IPS-15b (cell line): ENCODE measurements at regions not wholly inside any gene's neighbourhood (a gene's known extent, or its start where the extent isn't known, plus 50 kb on each side); places are given as distances from the start of the nearest gene placed in this dataset.

Experiments
- H3K27me3 ChIP-seq: one replicate; pipeline ENCODE4 v1.6.1; 2013; ENCODE audit warnings: low read length; ENCODE audit not compliant: control insufficient read depth, insufficient read depth
- H3K36me3 ChIP-seq: one replicate; pipeline ENCODE4 v1.6.1; 2013; ENCODE audit warnings: low read length; ENCODE audit not compliant: control insufficient read depth, insufficient read depth
- H3K4me1 ChIP-seq: one replicate; pipeline ENCODE4 v1.6.1; 2013; ENCODE audit warnings: mild to moderate bottlenecking, low read length; ENCODE audit not compliant: control insufficient read depth, insufficient read depth
- H3K4me3 ChIP-seq: one replicate; pipeline ENCODE4 v1.5.1; 2013; ENCODE audit warnings: low read depth, low read length
- H3K9ac ChIP-seq: one replicate; pipeline ENCODE4 v1.6.1; 2013; ENCODE audit warnings: low read depth, mild to moderate bottlenecking, low read length
- H3K9me3 ChIP-seq: one replicate; pipeline ENCODE4 v1.6.1; 2013; ENCODE audit warnings: mild to moderate bottlenecking, low read length; ENCODE audit not compliant: control insufficient read depth, insufficient read depth

- Histone ChIP-seq H3K4me3 (no peak overlapping the region), H3K27me3 (no peaks in the 10 kb centered on the region), H3K36me3 (no peaks in the 10 kb centered on the region), H3K9ac (no peak overlapping the region), H3K4me1 (no peaks in the 10 kb centered on the region), H3K9me3 (no peaks in the 10 kb centered on the region)
Observed at GRCh38 chr14:83416476-83416875, 1882.8 kb upstream of the SEL1L start.

GRCh38 chr14:83419420-83419819 lies 1885.8 kb upstream of the SEL1L start:
- Histone ChIP-seq H3K9me3 (no peaks in the 10 kb centered on the region), H3K4me1 (no peaks in the 10 kb centered on the region), H3K27me3 (no peaks in the 10 kb centered on the region), H3K4me3 (no peak overlapping the region), H3K9ac (no peak overlapping the region), H3K36me3 (no peaks in the 10 kb centered on the region)

- H3K36me3 ChIP-seq = no peaks in the 10 kb centered on the region
- H3K9ac ChIP-seq = no peak overlapping the region
- no peaks in the 10 kb centered on the region for H3K4me1 ChIP-seq
- no peaks in the 10 kb centered on the region for H3K9me3 ChIP-seq
- H3K4me3 ChIP-seq = no peak overlapping the region
- H3K27me3 ChIP-seq = no peaks in the 10 kb centered on the region
Observed at GRCh38 chr14:83421711-83422110, 1888.1 kb upstream of the SEL1L start.

- Histone ChIP-seq H3K9ac (no peak overlapping the region), H3K4me3 (no peak overlapping the region), H3K4me1 (no peaks in the 10 kb centered on the region), H3K27me3 (no peaks in the 10 kb centered on the region), H3K9me3 (no peaks in the 10 kb centered on the region), H3K36me3 (no peaks in the 10 kb centered on the region)
Observed at GRCh38 chr14:83425138-83425537, 1891.5 kb upstream of the SEL1L start.

GRCh38 chr14:83425706-83426105 lies 1892.1 kb upstream of the SEL1L start:
- H3K36me3 ChIP-seq = no peaks in the 10 kb centered on the region
- H3K4me1 ChIP-seq = no peaks in the 10 kb centered on the region
- no peaks in the 10 kb centered on the region for H3K27me3 ChIP-seq
- no peaks in the 10 kb centered on the region for H3K9me3 ChIP-seq
- no peak overlapping the region for H3K9ac ChIP-seq
- H3K4me3 ChIP-seq = no peak overlapping the region

- Histone ChIP-seq H3K9me3 (no peaks in the 10 kb centered on the region), H3K4me1 (no peaks in the 10 kb centered on the region), H3K27me3 (no peaks in the 10 kb centered on the region), H3K4me3 (no peak overlapping the region), H3K36me3 (no peaks in the 10 kb centered on the region), H3K9ac (no peak overlapping the region)
Observed at GRCh38 chr14:83433618-83434017, 1900.0 kb upstream of the SEL1L start.

GRCh38 chr14:83441801-83442200 lies 1908.1 kb upstream of the SEL1L start:
- Histone ChIP-seq H3K9ac (no peak overlapping the region), H3K27me3 (no peaks in the 10 kb centered on the region), H3K4me3 (no peak overlapping the region), H3K36me3 (no peaks in the 10 kb centered on the region), H3K9me3 (no peaks in the 10 kb centered on the region), H3K4me1 (no peaks in the 10 kb centered on the region)

- Histone ChIP-seq H3K9ac (no peak overlapping the region), H3K27me3 (no peaks in the 10 kb centered on the region), H3K36me3 (no peaks in the 10 kb centered on the region), H3K4me3 (no peak overlapping the region), H3K4me1 (peaks cover 3% of the 10 kb centered on the region), H3K9me3 (peaks cover 18% of the 10 kb centered on the region)
Observed at GRCh38 chr14:83455561-83455960, 1921.9 kb upstream of the SEL1L start.

- Histone ChIP-seq H3K4me3 (no peak overlapping the region), H3K27me3 (no peaks in the 10 kb centered on the region), H3K4me1 (peaks cover 3% of the 10 kb centered on the region), H3K9me3 (peaks cover 18% of the 10 kb centered on the region), H3K9ac (no peak overlapping the region), H3K36me3 (no peaks in the 10 kb centered on the region)
Observed at GRCh38 chr14:83461521-83461920, 1927.9 kb upstream of the SEL1L start.

GRCh38 chr14:83462759-83463158 lies 1929.1 kb upstream of the SEL1L start:
- Histone ChIP-seq H3K27me3 (no peaks in the 10 kb centered on the region), H3K9ac (no peak overlapping the region), H3K9me3 (peaks cover 18% of the 10 kb centered on the region), H3K4me3 (no peak overlapping the region), H3K4me1 (no peaks in the 10 kb centered on the region), H3K36me3 (no peaks in the 10 kb centered on the region)

- H3K36me3 ChIP-seq = no peaks in the 10 kb centered on the region
- H3K4me3 ChIP-seq = no peak overlapping the region
- no peaks in the 10 kb centered on the region for H3K4me1 ChIP-seq
- peaks cover 15% of the 10 kb centered on the region for H3K9me3 ChIP-seq
- H3K27me3 ChIP-seq = no peaks in the 10 kb centered on the region
- no peak overlapping the region for H3K9ac ChIP-seq
Observed at GRCh38 chr14:83463500-83464098, 1929.9 kb upstream of the SEL1L start.

GRCh38 chr14:83467811-83468210 lies 1934.2 kb upstream of the SEL1L start:
- H3K9ac ChIP-seq = no peak overlapping the region
- no peaks in the 10 kb centered on the region for H3K27me3 ChIP-seq
- no peaks in the 10 kb centered on the region for H3K4me1 ChIP-seq
- no peaks in the 10 kb centered on the region for H3K36me3 ChIP-seq
- no peak overlapping the region for H3K4me3 ChIP-seq
- no peaks in the 10 kb centered on the region for H3K9me3 ChIP-seq
